Astrocyte (in vitro differentiated cells and primary cell): ENCODE measurements at regions not wholly inside any gene's neighbourhood (a gene's known extent, or its start where the extent isn't known, plus 50 kb on each side); places are given as distances from the start of the nearest gene placed in this dataset.

Source experiments
- CTCF ChIP-seq: IDR thresholded peaks from 2 replicates; pipeline ENCODE4 v1.5.1; 2011; ENCODE audit warnings: low read depth, mild to moderate bottlenecking, inconsistent platforms, low read length, moderate library complexity; ENCODE audit not compliant: insufficient read depth
- EZH2 ChIP-seq: IDR thresholded peaks from 2 replicates; pipeline ENCODE4 v1.6.1; 2012; ENCODE audit warnings: mild to moderate bottlenecking, low read length, inconsistent platforms; ENCODE audit not compliant: insufficient read depth

GRCh38 chr17:54848368-54848987 is 52.2 kb upstream of the TOM1L1 start:
- TF ChIP-seq CTCF, result no peak
- no peak for TF ChIP-seq EZH2
